ENCODE measurements at regions not wholly inside any gene's neighbourhood (a gene's known extent, or its start where the extent isn't known, plus 50 kb on each side); places are given as distances from the start of the nearest gene placed in this dataset.
"Not testable (repeated sequence)": the region's sequence is repeated elsewhere in the genome, so short reads cannot be mapped to it uniquely, and the experiment has no call there.

DNA sequence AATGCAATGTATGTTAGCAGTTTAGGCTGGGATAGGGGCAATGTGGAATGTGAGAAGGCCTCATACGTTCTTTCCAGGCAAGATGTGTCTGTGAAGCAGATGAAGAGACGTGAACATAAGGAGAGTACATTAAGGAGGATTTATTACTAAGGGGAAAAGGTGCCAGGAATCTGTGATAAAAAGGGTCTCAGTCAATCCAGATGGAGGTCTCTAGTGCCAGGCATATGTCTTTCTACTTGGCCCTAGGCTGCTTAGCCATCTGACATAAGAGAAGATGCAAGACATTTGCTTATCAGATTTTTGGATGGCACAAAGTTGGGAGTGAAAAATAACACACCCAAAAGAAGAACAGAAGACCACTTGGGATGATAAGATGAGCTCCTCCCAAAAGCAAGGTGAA is 93.0 kb upstream of the PRKG2 start:
- Histone ChIP-seq H3K27me3 (ENCODE audit: control insufficient read depth, low read length) (0 out of 2 replicates have a peak, but pooled peaks cover 2% of the 10 kb centered on the region), H3K4me3 (ENCODE audit: low read length) (no peak overlapping the region), H3K4me2 (ENCODE audit: low read length) (no peak overlapping the region), H3K36me3 (ENCODE audit: control insufficient read depth, low read length) (no peaks in the 10 kb centered on the region), H4K20me1 (ENCODE audit: control insufficient read depth, insufficient read depth, low read depth, low read length) (no peaks in the 10 kb centered on the region), H3K4me1 (ENCODE audit: control insufficient read depth, low read length) (no peaks in the 10 kb centered on the region), H3K9me3 (ENCODE audit: control insufficient read depth, insufficient read depth, low read length) (no peaks in the 10 kb centered on the region), H3K27ac (ENCODE audit: low read depth, low read length) (no peak overlapping the region), H3K9me2 (replicated peaks; ENCODE audit: control insufficient read depth, low read length) (no peaks in the 10 kb centered on the region), H3F3A (ENCODE audit: control insufficient read depth, insufficient read depth) (no peaks in the 10 kb centered on the region), H3K79me2 (ENCODE audit: control insufficient read depth, low read length) (no peaks in the 10 kb centered on the region)
- TF ChIP-seq, protein P1, sequence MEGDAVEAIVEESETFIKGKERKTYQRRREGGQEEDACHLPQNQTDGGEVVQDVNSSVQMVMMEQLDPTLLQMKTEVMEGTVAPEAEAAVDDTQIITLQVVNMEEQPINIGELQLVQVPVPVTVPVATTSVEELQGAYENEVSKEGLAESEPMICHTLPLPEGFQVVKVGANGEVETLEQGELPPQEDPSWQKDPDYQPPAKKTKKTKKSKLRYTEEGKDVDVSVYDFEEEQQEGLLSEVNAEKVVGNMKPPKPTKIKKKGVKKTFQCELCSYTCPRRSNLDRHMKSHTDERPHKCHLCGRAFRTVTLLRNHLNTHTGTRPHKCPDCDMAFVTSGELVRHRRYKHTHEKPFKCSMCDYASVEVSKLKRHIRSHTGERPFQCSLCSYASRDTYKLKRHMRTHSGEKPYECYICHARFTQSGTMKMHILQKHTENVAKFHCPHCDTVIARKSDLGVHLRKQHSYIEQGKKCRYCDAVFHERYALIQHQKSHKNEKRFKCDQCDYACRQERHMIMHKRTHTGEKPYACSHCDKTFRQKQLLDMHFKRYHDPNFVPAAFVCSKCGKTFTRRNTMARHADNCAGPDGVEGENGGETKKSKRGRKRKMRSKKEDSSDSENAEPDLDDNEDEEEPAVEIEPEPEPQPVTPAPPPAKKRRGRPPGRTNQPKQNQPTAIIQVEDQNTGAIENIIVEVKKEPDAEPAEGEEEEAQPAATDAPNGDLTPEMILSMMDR (IDR thresholded peaks at IDR 0.05; ENCODE audit: low read depth, low read length, poor library complexity, severe bottlenecking), result no peak
- TF ChIP-seq EZH2phosphoT487 (IDR thresholded peaks at IDR 0.05; ENCODE audit: borderline replicate concordance, low read length), result no peak

DNA sequence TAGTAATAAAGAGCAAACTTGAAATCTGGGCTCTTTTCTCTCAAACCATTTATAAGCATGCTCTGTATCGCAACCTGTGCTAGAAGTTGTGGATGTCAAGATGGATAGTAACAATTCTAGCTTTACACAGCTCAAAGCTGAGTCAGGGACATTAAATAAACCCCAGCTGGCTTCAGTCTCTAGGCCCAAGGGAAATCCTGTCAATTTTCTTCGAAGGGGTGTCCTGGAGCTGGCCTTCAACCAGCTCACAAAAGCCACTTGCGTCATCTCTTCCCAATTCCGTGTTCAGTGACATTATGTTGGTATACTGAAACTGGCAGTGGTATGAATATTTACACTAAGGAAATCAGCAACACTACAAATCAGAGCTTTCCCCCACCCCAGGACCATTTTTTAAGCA is 89.8 kb upstream of the PRKG2 start:
- H3K4me2 ChIP-seq (ENCODE audit: low read length), result no peak overlapping the region
- no peak for TF ChIP-seq EZH2phosphoT487 (IDR thresholded peaks at IDR 0.05; ENCODE audit: borderline replicate concordance, low read length)
- TF ChIP-seq, protein P1 (IDR thresholded peaks at IDR 0.05; ENCODE audit: low read depth, low read length, poor library complexity, severe bottlenecking), result no peak
- H3K79me2 ChIP-seq (ENCODE audit: control insufficient read depth, low read length), result no peaks in the 10 kb centered on the region
- no peaks in the 10 kb centered on the region for H3K4me1 ChIP-seq (ENCODE audit: control insufficient read depth, low read length)
- H3K4me3 ChIP-seq (ENCODE audit: low read length), result no peak overlapping the region
- no peak overlapping the region for H3K27ac ChIP-seq (ENCODE audit: low read depth, low read length)
- H4K20me1 ChIP-seq (ENCODE audit: control insufficient read depth, insufficient read depth, low read depth, low read length), result no peaks in the 10 kb centered on the region
- H3K9me2 ChIP-seq (replicated peaks; ENCODE audit: control insufficient read depth, low read length), result no peaks in the 10 kb centered on the region
- 0 out of 2 replicates have a peak, but pooled peaks cover 2% of the 10 kb centered on the region for H3K27me3 ChIP-seq (ENCODE audit: control insufficient read depth, low read length)
- H3K36me3 ChIP-seq (ENCODE audit: control insufficient read depth, low read length), result no peaks in the 10 kb centered on the region
- no peaks in the 10 kb centered on the region for H3F3A ChIP-seq (ENCODE audit: control insufficient read depth, insufficient read depth)
- H3K9me3 ChIP-seq (ENCODE audit: control insufficient read depth, insufficient read depth, low read length), result no peaks in the 10 kb centered on the region

DNA sequence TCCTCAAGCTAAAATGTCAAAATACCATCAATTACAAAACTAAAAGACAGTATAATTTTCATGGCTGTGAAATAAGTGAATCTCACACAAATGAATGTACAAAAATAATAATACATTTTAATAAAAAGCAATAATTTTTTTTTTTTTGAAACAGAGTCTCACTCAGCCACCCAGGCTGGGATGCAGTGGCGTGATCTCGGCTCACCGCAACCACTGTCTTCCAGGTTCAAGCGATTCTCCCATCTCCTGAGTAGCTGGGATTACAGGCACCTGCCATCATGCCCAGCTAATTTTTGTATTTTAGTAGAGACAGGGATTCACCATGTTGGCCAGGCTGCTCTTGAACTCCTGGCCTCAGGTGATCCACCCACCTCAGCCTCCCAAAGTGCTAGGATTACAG is 85.3 kb upstream of the PRKG2 start:
- not testable (repeated sequence) for H3K36me3 ChIP-seq (ENCODE audit: control insufficient read depth, low read length); H3K27ac ChIP-seq (ENCODE audit: low read depth, low read length); H3K27me3 ChIP-seq (ENCODE audit: control insufficient read depth, low read length); H3F3A ChIP-seq (ENCODE audit: control insufficient read depth, insufficient read depth); H3K4me1 ChIP-seq (ENCODE audit: control insufficient read depth, low read length); H3K4me3 ChIP-seq (ENCODE audit: low read length); H3K79me2 ChIP-seq (ENCODE audit: control insufficient read depth, low read length); H3K9me3 ChIP-seq (ENCODE audit: control insufficient read depth, insufficient read depth, low read length); H3K4me2 ChIP-seq (ENCODE audit: low read length); H3K9me2 ChIP-seq (replicated peaks; ENCODE audit: control insufficient read depth, low read length); H4K20me1 ChIP-seq (ENCODE audit: control insufficient read depth, insufficient read depth, low read depth, low read length)

DNA sequence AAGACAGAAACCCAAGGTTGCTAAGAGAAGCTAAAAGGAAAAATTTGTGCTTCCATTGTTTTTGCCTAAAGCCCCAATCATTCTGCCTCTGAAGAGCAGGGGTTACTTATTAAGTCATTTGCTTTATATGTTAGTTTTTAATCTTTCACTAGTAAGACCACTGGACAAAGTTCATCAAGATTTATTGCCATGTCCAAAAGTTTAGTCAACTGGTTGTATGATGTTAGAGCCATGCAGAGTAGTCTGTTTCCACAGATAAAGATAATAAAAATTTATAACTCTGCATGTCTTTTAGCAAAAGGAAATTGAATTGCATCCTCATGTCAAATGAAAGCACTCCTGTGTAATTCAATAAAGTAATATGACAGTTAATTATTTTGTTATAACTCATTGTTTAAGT is 75.8 kb upstream of the PRKG2 start:
- H3K4me2 ChIP-seq (ENCODE audit: low read length), result no peak overlapping the region
- no peak overlapping the region for H3K27ac ChIP-seq (ENCODE audit: low read depth, low read length)
- no peaks in the 10 kb centered on the region for H3K27me3 ChIP-seq (ENCODE audit: control insufficient read depth, low read length)
- no peaks in the 10 kb centered on the region for H3K4me1 ChIP-seq (ENCODE audit: control insufficient read depth, low read length)
- TF ChIP-seq, protein P1 (IDR thresholded peaks at IDR 0.05; ENCODE audit: low read depth, low read length, poor library complexity, severe bottlenecking), result no peak
- no peak for TF ChIP-seq EZH2phosphoT487 (IDR thresholded peaks at IDR 0.05; ENCODE audit: borderline replicate concordance, low read length)
- H3K9me2 ChIP-seq (replicated peaks; ENCODE audit: control insufficient read depth, low read length), result no peaks in the 10 kb centered on the region
- no peaks in the 10 kb centered on the region for H4K20me1 ChIP-seq (ENCODE audit: control insufficient read depth, insufficient read depth, low read depth, low read length)
- H3F3A ChIP-seq (ENCODE audit: control insufficient read depth, insufficient read depth), result no peaks in the 10 kb centered on the region
- H3K79me2 ChIP-seq (ENCODE audit: control insufficient read depth, low read length), result no peaks in the 10 kb centered on the region
- H3K4me3 ChIP-seq (ENCODE audit: low read length), result no peak overlapping the region
- no peaks in the 10 kb centered on the region for H3K36me3 ChIP-seq (ENCODE audit: control insufficient read depth, low read length)
- H3K9me3 ChIP-seq (ENCODE audit: control insufficient read depth, insufficient read depth, low read length), result no peaks in the 10 kb centered on the region

Data from DOHH2 (cell line).